ENCODE measurements at regions not wholly inside any gene's neighbourhood (a gene's known extent, or its start where the extent isn't known, plus 50 kb on each side); places are given as distances from the start of the nearest gene placed in this dataset.

DNA sequence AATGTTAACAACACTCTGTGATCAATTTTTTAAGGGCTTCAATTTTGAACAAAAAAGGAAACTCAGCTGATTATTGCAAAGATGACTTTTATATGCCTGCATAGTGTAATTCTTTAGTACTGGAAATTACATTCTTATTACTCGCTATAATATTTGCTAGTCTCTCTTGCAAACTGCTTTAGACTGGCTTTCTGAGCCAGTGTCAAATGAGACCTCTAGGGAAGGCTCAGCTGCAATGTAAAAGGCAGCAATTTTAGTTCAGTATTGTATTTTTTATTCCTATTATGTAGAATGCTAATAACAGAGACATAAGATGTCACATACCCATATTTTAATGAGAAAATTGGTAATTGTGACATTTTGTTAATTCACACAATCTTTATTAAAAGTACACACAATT is 338.1 kb upstream of the LYPLAL1 start:
- no peak for DNase-seq

DNA sequence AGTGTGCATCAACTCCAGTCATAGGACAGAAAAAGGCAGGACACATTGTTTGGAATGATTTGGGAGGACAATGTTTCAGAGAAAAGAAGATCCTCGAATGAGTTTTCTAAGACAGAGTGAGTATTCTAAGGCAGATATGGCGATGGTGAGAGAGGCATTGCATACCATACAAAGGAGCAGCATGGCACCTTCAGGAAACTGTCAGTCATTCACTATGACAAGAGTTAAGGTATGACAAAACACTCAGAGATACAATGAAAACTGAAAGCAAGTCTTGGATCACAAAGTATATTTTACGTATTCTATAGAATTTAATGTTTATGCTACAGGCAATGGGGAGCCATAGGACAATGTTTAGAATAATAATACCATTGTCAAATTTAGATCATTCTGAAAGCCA is 337.4 kb upstream of the LYPLAL1 start:
- no peak for DNase-seq

DNA sequence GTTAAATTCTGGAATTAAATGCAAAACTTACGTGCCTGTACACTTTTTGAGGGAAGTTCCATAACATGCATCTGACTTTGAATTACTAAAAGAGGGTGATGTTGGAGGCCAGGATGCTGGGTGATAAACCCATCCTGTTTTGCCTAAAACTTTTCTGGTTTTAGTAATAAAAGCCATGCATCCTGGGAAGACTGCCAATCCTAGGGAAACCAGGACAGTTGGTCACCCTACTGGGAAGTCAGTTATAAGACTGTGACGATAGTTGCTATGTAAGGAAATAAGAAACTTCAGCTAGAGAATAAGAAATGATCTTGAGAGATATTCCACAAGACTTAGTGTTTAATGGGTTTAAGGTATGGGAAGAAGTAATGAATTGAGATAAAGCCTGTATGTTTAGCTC is 336.6 kb upstream of the LYPLAL1 start:
- DNase-seq: no peak

DNA sequence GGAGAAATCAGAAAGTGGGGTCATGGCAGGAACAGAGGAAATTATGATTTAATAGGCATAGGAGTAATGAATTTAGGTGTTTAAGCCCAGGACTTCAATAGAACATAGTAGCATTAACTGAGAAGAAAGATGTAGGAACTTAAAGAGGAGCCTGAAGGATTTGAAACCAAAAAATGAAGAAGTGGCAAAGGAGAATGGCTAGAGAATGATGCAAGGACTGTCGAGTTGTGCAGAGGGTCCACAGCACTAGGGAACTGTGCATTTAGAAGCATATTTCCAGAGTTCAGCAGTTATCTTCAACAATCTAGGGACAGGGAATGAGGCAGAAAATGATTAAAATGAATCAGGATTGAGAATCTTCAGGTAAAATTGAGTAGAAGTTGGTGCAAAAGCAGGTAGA is 328.1 kb upstream of the LYPLAL1 start:
- no peak for DNase-seq

DNA sequence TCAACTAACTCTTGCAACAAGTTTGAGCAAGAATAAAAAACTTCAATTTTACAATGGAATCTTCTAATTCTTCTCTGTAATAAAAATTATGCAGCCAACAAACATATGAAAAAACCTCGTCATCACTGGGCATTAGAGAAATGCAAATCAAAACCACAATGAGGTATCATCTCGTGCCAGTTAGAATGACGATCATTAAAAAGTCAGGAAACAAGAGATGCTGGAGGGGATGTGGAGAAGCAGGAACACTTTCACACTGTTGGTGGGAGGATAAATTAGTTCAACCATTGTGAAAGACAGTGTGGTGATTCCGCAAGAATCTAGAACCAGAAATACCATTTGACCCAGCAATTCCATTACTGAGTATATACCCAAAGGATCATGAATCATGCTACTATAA is 327.5 kb upstream of the LYPLAL1 start:
- DNase-seq: no peak

DNA sequence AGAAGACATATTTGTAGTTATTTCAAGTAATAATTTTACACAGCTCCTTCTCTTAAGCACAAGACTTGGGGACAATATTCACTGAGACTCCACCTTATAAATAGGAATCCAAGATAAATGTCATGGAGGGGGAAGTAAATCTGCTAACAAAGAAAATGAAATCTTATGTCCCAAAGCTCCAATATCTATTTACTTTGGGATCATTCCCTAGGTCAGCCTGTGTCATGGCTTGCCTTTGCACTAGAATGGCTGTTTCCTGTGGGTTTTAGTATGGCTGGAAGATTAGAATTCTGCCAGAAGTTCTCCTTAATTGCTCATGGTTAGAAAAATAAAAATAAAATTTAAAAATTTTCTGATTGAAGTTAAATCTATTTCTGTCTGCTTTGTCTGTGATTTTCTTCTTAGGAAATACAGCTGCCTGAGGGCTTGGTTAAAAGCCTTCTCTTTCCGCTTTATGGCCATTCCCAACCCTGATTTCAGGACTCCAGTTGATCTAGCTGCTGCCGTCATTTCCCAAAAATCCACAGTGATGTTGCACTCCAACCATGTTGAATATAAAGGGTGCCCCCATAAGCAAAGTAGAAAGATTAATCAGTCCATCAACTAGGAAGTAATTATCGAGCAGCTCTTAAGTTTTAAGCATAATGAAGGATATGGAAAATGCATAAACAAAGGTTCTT is 326.4 kb upstream of the LYPLAL1 start:
- DNase-seq: no peak

DNA sequence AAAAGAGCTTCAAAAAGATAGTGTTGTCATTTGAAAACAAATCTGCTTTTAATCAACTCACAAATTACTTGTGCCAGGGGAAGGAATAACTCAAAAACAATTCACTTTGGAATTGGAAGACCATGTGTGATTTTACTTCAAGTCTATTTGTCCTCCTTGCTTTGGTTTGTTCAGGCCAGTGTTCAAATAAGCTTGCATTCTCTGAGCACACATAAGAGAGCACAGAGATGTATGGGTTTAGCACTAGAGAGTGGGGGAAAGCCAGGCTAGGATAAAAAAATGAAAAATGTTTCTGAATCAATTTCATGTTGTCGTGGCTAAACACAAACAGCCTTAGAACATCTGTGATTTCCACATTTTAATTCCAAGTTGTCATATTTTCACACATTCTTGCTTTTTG is 325.7 kb upstream of the LYPLAL1 start:
- DNase-seq: no peak

DNA sequence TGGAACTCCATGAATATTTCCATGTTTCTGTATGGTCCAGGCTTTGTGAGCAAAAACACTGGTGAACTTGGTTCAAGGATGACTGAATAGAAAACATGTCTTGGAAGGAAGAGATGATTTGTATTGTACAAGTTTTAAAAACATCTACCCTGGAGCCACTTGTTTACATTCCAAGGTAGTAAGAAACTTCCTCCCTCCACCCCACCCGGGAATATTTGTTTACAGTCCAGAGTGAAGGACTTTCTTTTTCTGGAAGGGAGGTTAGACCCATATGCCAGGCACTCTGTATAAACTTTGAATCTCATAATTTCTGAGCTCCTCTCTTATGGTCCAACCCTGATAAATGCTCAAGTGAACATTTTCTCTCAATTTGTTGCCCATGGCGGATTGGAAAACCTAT is 323.3 kb upstream of the LYPLAL1 start:
- DNase-seq: no peak

DNA sequence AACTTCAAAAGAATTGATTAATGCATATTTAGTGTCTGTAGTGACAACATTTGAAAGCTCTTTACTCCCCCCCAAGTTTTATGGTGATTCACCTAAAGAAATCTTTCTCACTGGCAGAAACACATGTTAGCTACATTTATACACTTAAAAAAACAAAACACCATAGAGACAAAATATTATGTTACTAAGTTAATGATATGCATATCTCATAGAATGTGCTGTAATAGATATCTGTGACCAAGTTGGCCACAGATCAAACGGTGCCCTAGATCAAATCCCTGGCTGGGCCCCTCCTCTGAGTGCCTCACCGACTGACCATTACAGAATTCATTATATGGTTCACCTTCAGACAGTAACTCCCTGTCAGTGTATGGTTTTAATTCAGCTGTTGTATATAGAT is 322.1 kb upstream of the LYPLAL1 start:
- no peak for DNase-seq

DNA sequence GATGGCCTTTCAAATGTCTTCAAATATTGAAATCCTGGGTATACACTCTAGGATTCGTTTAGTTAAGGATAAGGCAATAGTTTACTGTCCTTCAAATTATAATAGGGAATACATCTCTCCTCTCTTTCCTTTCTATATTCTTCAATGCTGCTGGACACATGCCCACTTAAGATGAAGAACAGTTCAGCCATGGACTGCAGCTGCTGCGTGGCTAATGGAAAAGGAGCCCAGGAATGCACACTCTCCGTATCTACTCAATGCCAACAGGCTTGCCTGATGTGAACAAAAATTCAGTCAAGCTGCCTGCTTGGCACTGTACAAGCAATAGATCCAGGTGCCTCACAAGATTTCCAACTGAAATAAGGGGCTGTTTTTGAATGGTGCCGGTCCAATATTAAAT is 321.2 kb upstream of the LYPLAL1 start:
- DNase-seq: no peak

DNA sequence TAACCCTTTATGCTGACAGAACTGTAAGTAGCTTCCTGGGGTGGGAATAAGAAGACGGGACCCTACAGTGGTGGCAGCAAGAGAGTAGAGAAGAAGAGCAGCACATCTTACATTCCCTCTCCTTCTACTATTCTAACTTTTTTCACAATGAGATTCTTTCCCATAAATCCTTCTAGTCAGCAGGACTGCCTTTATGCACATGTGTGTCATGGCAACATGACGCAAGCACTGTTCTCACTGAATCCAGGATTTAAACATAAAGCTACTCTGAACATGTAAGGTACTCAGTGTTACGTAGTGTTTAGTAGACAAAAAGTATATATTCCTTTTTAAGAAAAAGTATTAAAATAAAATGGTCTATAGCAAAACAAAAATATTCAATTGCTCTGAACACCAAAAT is 309.7 kb upstream of the LYPLAL1 start:
- DNase-seq: no peak

DNA sequence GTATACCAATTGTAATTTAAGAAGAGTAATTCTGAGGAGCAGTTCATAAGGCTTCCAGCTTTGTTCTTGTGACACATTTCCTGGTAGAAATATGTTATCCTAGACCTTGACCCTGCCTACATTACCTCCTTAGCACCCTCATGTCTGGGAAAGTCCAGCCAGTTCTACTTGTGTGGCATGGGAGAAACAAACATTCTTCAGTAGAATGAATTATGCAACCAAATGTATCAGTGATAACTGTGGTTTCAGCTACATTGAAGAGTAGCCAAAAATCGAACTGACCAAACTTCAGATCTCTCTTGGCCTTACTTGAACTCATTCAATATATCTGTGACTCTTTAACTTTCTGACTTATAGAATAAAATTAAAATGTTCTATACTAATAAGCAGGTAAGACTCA is 308.1 kb upstream of the LYPLAL1 start:
- DNase-seq: no peak

DNA sequence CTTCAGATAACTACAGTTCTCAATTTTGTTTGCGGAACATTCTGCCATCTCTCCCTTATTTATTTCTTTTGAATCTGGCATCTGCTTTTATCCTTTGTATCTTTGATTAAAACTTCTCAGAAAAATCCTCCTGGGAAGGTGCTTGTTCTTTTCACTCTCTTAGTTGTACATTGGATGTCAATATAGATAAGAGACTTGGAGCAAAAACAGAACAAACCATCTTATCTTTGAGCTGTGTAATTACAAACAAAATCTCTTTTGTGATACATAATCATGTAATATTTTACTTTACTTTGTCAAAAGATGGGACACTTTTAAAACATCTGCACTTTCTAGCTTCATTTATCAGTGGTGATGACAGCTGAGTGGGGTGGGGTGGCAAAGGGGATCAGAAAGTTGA is 307.2 kb upstream of the LYPLAL1 start:
- DNase-seq: no peak

DNA sequence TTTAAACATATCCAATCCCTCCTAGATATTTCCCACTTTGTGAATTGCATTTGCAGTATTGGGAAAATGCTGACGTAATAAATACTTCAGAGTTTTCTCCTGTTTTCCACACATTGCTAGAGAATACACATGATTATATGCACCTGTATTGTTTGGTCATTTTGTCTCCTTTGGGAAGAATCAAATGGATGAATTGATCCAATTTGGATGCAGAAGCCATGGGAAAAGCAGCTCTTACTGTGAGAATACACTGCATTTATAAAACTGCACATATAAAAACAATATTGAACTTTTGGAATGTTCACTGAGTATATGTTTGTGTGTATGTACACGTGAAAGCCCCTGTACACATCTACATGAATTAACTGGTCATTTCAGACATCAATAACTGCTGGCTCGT is 306.6 kb upstream of the LYPLAL1 start:
- DNase-seq: no peak

DNA sequence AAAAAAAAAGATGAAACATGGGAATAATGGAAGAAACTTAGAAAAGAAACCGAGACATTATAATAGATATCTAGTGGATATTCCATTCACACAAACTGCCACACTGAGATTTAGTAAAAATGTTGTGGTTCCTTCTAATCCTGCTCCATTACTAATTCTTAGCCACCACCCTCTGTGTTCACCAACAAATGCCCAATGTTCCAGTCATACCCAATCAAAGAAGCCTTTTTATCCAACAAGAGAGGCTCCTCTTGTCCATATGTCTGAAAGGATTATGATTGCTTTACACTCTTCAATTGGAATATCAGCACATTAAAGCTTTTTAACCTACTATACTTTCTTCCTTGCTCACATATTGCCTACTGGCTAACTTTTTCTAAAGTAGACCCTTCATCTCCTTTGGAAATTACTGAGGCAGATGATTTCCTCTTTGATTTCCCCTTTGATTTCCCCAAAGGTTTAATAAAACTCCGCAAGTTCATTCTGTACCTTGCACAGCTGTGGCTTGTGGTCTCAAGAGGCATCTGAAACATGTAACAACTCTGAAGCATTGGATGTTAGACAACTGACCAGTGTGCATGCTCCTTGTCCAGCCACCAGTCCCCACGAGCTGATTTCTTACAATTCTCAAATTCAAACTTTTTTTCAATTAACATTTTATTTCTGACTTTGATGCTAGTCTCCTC is 305.6 kb upstream of the LYPLAL1 start:
- no peak for DNase-seq

DNA sequence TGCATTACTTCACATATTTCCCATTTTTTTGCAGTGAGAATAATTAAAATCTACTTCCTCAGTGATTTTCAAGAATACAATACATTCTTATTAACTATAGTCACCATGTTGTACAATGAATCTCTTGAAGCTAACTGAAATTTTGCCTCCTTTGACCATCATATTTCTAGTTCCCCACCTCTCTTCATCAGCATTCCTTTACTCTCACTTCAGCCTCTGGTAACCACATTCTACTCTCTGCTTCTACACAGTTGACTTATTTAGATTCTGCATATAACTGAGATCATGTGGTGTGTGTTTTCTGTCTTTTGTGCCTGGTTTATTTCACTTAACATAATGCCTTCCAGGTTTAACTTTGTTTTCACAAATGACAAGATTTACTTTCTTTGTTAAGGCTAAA is 304.4 kb upstream of the LYPLAL1 start:
- no peak for DNase-seq

DNA sequence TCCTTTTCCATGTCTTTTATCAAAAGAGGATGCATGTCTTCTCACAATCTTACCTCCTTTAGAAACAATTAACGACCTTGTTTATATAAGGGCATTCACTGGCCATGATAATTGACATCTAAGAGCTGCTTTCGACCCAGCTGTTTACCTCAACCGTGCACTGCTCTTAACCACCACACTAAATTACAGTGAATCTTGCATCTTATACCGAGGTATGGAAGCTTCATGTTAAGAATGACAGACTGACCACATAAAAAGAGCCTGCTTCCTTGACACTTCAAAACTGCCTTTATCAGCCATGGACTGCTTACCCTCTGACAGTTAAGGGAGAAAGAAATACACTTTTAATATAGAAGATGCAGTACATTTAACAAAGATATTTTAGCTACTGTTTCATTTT is 301.7 kb upstream of the LYPLAL1 start:
- no peak for DNase-seq

DNA sequence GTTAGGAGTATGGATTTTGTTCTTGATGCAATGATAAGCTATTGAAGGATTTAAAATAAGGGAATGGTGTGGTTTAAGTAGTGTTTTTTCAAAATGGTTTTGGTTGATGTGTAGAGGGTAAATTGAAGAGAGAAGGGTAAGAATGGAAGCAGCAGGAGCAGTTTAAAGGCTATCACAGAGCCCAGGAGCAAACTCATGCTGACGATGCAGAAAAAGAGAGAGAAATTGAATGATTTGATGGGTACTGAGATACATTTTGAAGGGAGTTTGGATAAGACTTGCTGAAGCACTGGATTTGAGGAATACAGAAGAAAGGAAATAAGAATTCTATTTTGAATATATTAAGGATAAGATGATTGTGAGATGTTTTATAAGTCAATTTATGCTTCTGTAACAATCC is 300.8 kb upstream of the LYPLAL1 start:
- no peak for DNase-seq

DNA sequence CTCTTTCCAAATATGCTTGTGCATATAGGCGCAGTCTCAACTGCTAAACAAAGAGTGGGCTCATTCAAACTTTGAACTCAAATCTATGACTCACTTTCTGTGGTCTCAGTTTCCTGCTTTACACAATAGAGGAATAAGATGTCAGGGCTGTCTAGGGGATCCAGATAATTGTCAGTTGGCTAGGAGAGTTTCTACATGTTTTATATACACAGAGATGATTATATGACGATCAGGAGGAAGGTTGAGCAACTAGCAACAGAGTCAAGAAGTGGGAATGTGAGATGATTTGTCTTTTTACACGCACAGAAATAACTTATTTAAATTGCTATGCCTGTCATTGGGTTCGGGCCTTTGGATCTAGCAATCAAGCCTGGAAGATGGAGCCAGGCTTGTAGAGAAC is 299.4 kb upstream of the LYPLAL1 start:
- DNase-seq: no peak

DNA sequence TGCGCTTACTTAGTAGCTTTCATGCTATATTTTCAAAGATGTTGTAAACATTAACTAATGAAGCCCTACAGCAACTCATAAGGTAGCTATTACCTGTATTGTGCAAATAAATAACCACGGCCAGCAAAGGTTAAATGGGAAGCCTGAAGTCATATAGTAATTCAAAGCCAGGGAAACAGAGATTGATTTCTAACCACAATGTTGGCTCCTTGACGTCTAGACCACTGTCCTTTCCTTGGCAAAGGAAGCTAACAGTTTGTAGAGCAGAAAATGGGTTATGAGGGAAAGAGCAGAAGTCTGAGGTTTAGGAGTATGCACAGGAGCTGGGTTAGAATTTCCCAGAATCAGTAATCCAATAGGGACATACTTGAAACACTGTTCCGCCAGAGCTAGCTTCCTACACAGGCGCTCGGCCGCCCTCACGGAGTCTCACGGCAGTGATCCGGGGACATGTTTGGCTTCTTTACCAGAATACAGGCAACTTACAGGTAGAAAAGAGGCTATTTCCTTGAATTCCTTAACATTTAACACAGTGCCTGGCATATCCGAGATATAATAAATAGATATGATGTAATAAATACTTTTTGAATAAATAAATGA is 298.8 kb upstream of the LYPLAL1 start:
- DNase-seq: no peak

DNA sequence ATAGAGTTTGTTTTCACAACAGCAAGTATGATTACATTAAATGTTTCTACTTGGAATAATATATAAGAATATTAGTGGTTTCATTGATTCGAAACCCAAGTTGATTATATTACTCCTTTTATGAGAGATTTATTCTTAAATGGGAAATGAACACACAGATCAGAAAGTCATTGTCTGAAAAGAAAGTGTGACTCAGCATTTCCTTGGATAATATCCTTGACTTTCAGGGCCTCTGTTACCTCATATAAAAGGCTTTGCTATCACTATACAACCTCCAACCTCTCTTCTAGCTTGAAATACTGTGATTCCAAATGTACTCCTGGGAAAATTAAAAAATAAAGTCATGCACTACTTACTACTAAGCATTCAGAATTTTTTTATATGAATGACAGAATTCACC is 295.3 kb upstream of the LYPLAL1 start:
- DNase-seq: no peak

DNA sequence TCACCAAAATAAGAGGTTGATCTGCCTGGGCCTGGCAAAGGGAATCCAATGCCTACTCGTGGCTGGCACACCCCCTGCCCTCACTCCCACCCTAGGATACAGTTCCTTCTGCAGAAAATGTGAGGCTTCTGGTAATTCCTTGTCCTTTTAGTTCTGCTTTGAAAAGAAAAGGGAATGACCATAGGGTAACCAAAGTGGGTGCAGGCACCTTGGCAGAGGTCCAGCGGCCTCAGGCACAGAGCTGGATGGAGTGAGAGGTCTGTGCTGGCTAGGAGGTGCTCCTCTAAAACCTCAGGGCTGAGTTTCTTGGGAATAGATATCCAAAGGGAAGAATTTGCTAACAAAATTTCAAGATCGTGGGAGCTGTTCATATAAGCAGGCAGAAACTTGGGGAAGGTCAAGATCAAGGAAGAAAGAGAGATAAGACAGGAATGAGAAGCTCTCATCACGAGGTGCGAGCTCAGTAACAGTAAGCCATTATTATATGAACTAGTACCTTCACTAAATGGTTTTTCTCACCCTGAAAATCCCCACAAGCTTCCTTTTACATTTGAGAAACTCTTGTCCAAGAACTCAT is 293.1 kb upstream of the LYPLAL1 start:
- no peak for DNase-seq

DNA sequence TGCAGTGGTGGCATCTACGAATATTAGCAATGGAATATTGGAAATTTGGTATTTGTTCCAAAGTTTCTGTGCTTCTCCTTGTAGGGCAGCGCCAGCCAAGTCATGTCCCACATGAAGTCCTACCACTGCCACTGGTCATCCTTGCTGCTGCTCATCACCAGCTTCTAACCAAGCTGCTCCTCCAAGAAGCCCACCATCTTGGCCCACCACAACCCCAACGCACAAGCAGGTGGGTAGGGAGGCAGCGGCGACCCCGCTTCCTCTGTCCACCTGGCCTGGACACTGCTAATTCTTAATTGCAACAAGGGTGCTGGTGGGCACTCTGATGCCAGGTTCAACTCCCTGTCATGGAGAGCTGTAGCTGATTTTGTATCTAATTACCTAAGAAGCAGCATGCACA is 291.2 kb upstream of the LYPLAL1 start:
- DNase-seq: no peak

DNA sequence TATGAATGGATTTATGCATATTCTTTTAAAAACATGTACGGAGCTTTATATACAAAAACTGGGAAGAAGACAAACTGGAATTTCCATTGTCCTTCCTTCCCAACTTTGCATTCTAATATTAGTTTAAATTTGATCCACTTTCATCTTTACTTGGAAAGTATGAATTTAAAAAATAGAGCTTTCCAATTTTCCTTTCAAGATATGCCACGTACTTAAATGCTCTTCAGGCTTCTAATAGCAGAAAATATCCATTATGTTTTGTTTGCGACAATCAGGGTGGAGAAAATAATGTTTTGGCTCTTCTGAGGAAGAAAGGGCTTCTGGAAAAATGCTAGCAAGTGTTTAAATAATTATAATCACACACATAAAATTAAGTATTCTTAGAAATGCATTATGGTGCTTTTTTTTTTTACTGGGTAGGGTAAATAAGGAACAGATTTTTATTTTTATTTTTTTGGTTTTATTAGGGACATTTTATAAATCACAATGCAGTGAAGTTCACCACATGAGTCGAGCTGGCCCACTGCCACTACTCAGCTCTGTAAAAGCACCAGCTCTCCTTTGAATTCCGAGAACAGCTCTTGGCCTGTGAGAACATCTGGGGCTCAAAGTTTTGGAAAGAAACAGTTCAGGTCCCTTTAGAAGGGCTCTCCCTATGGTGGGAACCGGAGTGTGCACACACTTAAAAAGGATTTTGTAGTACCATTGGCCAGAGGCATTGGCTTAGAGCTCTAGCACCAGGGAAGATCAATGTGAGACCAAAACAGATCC is 287.4 kb upstream of the LYPLAL1 start:
- DNase-seq: no peak
